ENCODE measurements at regions not wholly inside any gene's neighbourhood (a gene's known extent, or its start where the extent isn't known, plus 50 kb on each side); places are given as distances from the start of the nearest gene placed in this dataset.

DNA sequence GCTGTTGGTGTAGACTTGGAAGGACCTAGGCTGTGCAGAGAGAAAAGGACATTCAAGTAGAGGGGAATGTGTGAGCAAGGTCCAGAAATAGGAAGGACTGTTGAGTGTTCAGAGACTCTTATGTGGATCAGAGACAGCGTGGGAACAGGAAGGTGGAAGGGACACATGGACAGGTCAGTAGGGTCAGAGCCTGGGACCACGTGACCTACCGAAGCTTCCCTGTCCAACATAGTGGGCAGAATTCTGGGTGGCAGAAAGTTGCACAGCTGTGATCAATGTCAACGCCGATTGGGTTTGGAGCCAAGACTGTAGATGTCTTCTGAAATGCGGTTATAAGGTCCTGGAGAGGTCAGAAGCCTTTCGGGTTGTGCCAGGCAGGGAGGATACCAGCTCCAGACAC lies 195.9 kb upstream of the MKI67 start:
- Histone ChIP-seq H3K27me3 (replicated peaks; ENCODE audit: control insufficient read depth, insufficient read depth, low read length, poor library complexity, severe bottlenecking) (no peaks in the 10 kb centered on the region), H3K36me3 (ENCODE audit: control insufficient read depth, insufficient read depth, low read length) (no peaks in the 10 kb centered on the region), H3K4me1 (ENCODE audit: control insufficient read depth, insufficient read depth, low read length, poor library complexity, severe bottlenecking) (no peaks in the 10 kb centered on the region), H3K9me3 (ENCODE audit: control insufficient read depth, low read length) (no peaks in the 10 kb centered on the region), H3K27ac (ENCODE audit: insufficient read depth, low read length, poor library complexity, severe bottlenecking) (no peak overlapping the region), H3K4me3 (ENCODE audit: insufficient read depth, low read depth, low read length, poor library complexity, severe bottlenecking) (no peak overlapping the region)
- no peak for DNase-seq

DNA sequence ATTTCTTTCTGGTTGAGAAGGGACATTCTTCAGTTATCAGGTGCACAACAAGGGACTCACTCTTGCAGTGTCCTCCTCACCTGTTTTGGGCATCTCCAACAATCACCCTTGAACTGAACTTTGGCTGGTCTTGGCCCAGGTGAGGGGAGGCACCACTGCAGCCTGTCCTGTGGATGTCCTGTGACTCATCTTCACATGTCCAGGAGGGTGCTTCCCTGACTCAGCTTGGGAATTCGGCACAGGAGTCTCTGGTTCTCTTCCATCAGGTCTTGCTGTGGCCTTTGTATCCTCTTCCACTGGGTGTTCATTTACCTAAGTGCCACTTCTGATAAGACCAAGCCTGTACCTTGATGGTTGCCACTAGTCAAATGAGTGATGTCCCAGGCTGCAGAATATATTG lies 196.7 kb upstream of the MKI67 start:
- no peak for DNase-seq

DNA sequence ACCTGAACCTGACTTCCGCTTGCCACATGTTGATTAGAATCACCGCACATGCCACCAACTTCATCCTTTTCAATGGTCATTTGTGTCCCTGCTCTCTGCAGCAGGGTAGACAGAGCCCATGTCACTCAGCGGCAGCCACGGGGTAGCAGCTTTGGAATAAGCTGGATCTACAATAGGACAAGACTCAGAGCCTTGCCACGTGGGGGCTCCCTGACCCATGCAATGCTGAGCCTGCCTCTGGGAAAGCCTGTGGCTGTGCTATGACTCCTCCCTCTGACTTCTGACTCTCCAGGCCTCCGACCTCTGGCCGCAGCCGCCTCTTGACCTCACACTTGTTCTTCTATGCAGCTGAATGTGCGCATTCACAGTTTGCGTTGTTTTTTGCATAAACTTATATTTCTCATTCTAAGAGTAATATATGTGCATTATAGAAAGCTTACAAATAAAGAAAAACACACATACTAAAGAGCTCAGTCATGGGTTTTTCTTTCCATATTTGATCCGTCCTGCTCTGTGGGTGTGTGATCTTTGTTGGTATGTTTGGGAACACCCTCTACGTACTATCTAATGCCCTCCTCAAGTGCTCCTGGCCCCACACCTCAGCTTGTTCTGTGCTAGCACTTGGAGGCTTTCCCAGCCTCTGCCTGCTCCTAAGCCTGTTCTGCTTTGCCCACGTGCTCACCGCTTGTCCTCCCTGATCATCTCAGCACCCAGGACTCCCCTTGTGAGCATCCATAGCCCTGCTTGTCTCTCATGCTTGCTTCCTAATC lies 198.0 kb upstream of the MKI67 start:
- no peak for DNase-seq
- Histone ChIP-seq H3K27me3 (replicated peaks; ENCODE audit: control insufficient read depth, insufficient read depth, low read length, poor library complexity, severe bottlenecking) (no peaks in the 10 kb centered on the region), H3K4me3 (ENCODE audit: insufficient read depth, low read depth, low read length, poor library complexity, severe bottlenecking) (no peak overlapping the region), H3K9me3 (ENCODE audit: control insufficient read depth, low read length) (no peaks in the 10 kb centered on the region), H3K27ac (ENCODE audit: insufficient read depth, low read length, poor library complexity, severe bottlenecking) (no peak overlapping the region), H3K36me3 (ENCODE audit: control insufficient read depth, insufficient read depth, low read length) (no peaks in the 10 kb centered on the region), H3K4me1 (ENCODE audit: control insufficient read depth, insufficient read depth, low read length, poor library complexity, severe bottlenecking) (no peaks in the 10 kb centered on the region)

More for the DNA sequence above, 196.7 kb upstream of the MKI67 start:
- Histone ChIP-seq H3K9me3 (ENCODE audit: control insufficient read depth, low read length) (no peaks in the 10 kb centered on the region), H3K36me3 (ENCODE audit: control insufficient read depth, insufficient read depth, low read length) (no peaks in the 10 kb centered on the region), H3K4me1 (ENCODE audit: control insufficient read depth, insufficient read depth, low read length, poor library complexity, severe bottlenecking) (no peaks in the 10 kb centered on the region), H3K4me3 (ENCODE audit: insufficient read depth, low read depth, low read length, poor library complexity, severe bottlenecking) (no peak overlapping the region), H3K27me3 (replicated peaks; ENCODE audit: control insufficient read depth, insufficient read depth, low read length, poor library complexity, severe bottlenecking) (no peaks in the 10 kb centered on the region), H3K27ac (ENCODE audit: insufficient read depth, low read length, poor library complexity, severe bottlenecking) (no peak overlapping the region)

DNA sequence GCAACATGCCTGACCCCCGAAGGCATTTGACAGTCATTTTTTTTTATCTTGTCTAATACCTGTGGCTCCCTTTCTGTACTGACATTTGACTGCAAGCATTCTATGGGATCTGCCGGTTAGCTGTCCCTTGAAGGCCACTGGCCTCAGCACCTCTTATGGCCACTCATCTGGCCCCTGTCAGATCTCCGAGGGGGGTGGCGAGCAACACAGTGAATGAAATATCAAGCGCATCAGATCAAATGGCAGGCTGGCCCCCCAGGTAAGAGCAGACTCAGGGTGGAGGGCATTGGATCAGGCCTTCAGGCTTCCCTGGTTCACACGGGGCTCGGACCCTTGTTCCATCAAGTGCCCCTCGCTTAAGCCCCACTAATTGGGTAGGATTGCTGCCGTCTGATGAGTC lies 199.6 kb upstream of the MKI67 start:
- H3K9me3 ChIP-seq (ENCODE audit: control insufficient read depth, low read length) = no peaks in the 10 kb centered on the region
- no peaks in the 10 kb centered on the region for H3K4me1 ChIP-seq (ENCODE audit: control insufficient read depth, insufficient read depth, low read length, poor library complexity, severe bottlenecking)
- H3K27me3 ChIP-seq (replicated peaks; ENCODE audit: control insufficient read depth, insufficient read depth, low read length, poor library complexity, severe bottlenecking) = no peaks in the 10 kb centered on the region
- DNase-seq = no peak
- no peak overlapping the region for H3K4me3 ChIP-seq (ENCODE audit: insufficient read depth, low read depth, low read length, poor library complexity, severe bottlenecking)
- no peaks in the 10 kb centered on the region for H3K36me3 ChIP-seq (ENCODE audit: control insufficient read depth, insufficient read depth, low read length)
- no peak overlapping the region for H3K27ac ChIP-seq (ENCODE audit: insufficient read depth, low read length, poor library complexity, severe bottlenecking)

DNA sequence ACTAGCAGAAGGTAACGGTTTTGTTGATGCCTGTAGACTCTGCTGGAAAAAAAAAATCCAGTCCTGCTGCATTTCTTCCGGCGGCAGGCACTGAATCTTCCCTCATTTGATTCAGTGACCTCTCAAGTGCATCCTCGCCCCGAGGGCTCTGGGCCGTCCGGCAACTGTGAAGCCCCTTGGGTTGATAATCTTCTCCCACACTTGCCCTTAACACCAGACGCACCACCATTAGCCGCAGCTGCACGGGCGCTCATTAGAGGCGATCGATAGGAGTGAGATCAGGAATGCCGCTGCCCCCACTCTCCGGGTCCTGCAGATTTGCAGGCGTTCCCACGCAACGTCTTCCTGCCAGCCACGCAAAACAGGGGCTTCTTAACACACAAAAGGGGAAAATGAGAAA lies 200.0 kb upstream of the MKI67 start:
- Histone ChIP-seq H3K4me3 (ENCODE audit: insufficient read depth, low read depth, low read length, poor library complexity, severe bottlenecking) (no peak overlapping the region), H3K36me3 (ENCODE audit: control insufficient read depth, insufficient read depth, low read length) (no peaks in the 10 kb centered on the region), H3K4me1 (ENCODE audit: control insufficient read depth, insufficient read depth, low read length, poor library complexity, severe bottlenecking) (no peaks in the 10 kb centered on the region), H3K27me3 (replicated peaks; ENCODE audit: control insufficient read depth, insufficient read depth, low read length, poor library complexity, severe bottlenecking) (no peaks in the 10 kb centered on the region), H3K27ac (ENCODE audit: insufficient read depth, low read length, poor library complexity, severe bottlenecking) (no peak overlapping the region), H3K9me3 (ENCODE audit: control insufficient read depth, low read length) (no peaks in the 10 kb centered on the region)
- no peak for DNase-seq

DNA sequence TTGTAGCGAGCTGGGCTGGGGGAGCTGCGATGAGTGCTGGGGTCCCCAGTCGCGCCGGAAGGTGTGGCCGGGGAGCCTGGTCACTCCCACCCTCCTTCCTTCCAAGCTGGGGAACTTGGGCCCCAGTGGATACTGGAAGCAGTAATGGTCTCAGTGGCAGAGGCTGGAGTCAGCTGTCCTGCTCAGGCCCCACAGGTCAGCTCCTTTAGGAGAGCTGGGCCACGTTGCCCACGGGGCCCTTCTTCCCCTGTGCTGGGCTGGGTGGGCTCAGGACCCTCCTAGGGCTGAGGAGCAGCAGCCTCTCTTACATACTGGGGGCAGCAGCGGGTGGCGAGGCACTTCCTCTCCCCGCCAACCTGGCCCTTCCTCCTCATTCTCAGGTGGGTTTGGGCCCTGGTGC lies 200.6 kb upstream of the MKI67 start:
- Histone ChIP-seq H3K9me3 (ENCODE audit: control insufficient read depth, low read length) (no peaks in the 10 kb centered on the region), H3K4me1 (ENCODE audit: control insufficient read depth, insufficient read depth, low read length, poor library complexity, severe bottlenecking) (no peaks in the 10 kb centered on the region), H3K27me3 (replicated peaks; ENCODE audit: control insufficient read depth, insufficient read depth, low read length, poor library complexity, severe bottlenecking) (no peaks in the 10 kb centered on the region), H3K36me3 (ENCODE audit: control insufficient read depth, insufficient read depth, low read length) (no peaks in the 10 kb centered on the region), H3K4me3 (ENCODE audit: insufficient read depth, low read depth, low read length, poor library complexity, severe bottlenecking) (no peak overlapping the region), H3K27ac (ENCODE audit: insufficient read depth, low read length, poor library complexity, severe bottlenecking) (no peak overlapping the region)
- no peak for DNase-seq

DNA sequence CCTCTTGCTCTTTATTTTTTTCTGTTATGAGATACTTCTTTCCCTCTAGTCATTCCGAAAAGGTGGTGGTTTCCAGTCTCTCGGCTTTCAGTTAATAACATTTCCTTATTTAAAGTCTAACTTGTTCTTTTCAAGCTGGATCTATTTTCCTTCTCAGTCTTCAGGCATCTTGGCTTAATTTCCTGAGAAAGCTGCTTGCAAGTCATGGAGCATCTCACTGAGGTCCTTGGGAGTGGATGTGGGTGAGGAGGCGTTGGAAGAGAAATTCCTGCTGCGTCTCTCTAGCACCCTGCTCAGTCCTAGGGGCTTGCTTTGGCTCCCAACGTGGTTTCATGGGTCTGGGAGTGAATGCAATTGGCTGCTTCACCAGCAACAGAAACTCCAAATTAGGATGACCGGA lies 210.2 kb upstream of the MKI67 start:
- no peaks in the 10 kb centered on the region for H3K4me1 ChIP-seq (ENCODE audit: control insufficient read depth, insufficient read depth, low read length, poor library complexity, severe bottlenecking)
- H3K4me3 ChIP-seq (ENCODE audit: insufficient read depth, low read depth, low read length, poor library complexity, severe bottlenecking) = no peak overlapping the region
- DNase-seq = no peak
- peaks cover 3% of the 10 kb centered on the region for H3K27me3 ChIP-seq (replicated peaks; ENCODE audit: control insufficient read depth, insufficient read depth, low read length, poor library complexity, severe bottlenecking)
- no peak overlapping the region for H3K27ac ChIP-seq (ENCODE audit: insufficient read depth, low read length, poor library complexity, severe bottlenecking)
- no peaks in the 10 kb centered on the region for H3K36me3 ChIP-seq (ENCODE audit: control insufficient read depth, insufficient read depth, low read length)
- H3K9me3 ChIP-seq (ENCODE audit: control insufficient read depth, low read length) = no peaks in the 10 kb centered on the region

DNA sequence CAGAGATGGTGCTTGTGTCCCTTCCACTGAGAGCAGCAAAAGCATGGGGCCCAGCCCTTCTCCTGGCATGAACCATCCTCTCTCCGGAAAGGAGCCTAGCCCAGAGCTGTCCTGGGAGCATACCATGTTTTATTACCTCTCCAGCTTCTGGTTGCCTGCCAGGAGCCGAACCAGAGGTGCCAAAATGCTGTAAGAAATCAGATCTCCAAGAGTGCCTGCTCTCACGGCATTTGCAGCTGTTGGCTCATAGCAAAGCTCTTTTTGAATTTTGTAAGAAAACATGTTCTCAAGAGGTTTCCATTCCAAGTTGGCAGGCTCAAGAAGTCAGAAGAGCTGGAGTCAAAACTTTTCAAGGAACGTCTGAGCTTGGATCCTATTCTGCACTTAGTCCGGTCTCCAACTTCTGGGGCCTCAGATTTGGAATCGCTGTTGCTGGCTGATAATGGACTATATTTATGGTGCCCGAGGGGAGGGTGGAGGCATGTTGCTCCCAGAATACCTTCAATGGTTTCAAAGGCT lies 211.7 kb upstream of the MKI67 start:
- no peak for DNase-seq
- Histone ChIP-seq H3K27ac (ENCODE audit: insufficient read depth, low read length, poor library complexity, severe bottlenecking) (no peak overlapping the region), H3K27me3 (replicated peaks; ENCODE audit: control insufficient read depth, insufficient read depth, low read length, poor library complexity, severe bottlenecking) (peaks cover 3% of the 10 kb centered on the region), H3K36me3 (ENCODE audit: control insufficient read depth, insufficient read depth, low read length) (no peaks in the 10 kb centered on the region), H3K4me1 (ENCODE audit: control insufficient read depth, insufficient read depth, low read length, poor library complexity, severe bottlenecking) (no peaks in the 10 kb centered on the region), H3K9me3 (ENCODE audit: control insufficient read depth, low read length) (no peaks in the 10 kb centered on the region), H3K4me3 (ENCODE audit: insufficient read depth, low read depth, low read length, poor library complexity, severe bottlenecking) (no peak overlapping the region)

DNA sequence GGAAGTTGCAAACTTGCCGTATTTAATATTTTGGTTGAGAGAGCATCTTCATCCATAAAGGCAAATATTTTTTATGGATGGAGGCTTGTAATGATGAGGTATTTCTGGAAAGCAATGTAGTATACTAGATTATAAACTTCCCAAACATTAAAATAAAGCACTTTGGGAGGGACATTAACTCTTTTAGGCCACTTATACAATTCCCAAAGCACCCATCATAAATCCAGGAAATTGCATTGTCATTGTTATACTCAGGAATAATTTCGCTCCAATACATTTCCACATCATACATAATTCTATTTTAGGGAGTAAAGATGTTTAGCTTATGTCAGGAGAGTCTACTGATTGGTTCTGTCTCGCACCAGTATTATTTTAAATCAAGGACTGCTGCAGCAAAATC lies 212.7 kb upstream of the MKI67 start:
- Histone ChIP-seq H3K27me3 (replicated peaks; ENCODE audit: control insufficient read depth, insufficient read depth, low read length, poor library complexity, severe bottlenecking) (peaks cover 3% of the 10 kb centered on the region), H3K36me3 (ENCODE audit: control insufficient read depth, insufficient read depth, low read length) (no peaks in the 10 kb centered on the region), H3K4me1 (ENCODE audit: control insufficient read depth, insufficient read depth, low read length, poor library complexity, severe bottlenecking) (no peaks in the 10 kb centered on the region), H3K4me3 (ENCODE audit: insufficient read depth, low read depth, low read length, poor library complexity, severe bottlenecking) (no peak overlapping the region), H3K9me3 (ENCODE audit: control insufficient read depth, low read length) (no peaks in the 10 kb centered on the region), H3K27ac (ENCODE audit: insufficient read depth, low read length, poor library complexity, severe bottlenecking) (no peak overlapping the region)
- no peak for DNase-seq

DNA sequence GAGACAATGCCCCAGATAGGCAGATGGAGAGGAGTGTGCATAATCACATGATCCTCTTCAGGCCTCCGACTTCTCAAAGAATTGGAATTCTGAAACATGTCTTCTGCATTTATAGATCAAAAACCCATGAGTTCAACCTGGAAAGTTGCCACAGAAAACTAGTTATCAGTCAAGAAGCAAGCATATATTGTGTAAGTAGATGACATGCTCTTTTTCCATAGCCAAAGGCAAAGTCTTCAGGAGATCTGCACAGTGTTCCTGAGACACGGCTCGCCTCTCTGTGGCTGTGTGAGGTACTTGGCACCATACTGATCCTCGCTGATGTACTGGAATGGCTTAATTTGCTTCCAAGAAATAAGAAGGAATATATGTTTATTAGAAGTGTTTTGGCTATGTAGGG lies 213.5 kb upstream of the MKI67 start:
- H3K27me3 ChIP-seq (replicated peaks; ENCODE audit: control insufficient read depth, insufficient read depth, low read length, poor library complexity, severe bottlenecking) = peaks cover 3% of the 10 kb centered on the region
- no peaks in the 10 kb centered on the region for H3K36me3 ChIP-seq (ENCODE audit: control insufficient read depth, insufficient read depth, low read length)
- DNase-seq = no peak
- H3K4me3 ChIP-seq (ENCODE audit: insufficient read depth, low read depth, low read length, poor library complexity, severe bottlenecking) = no peak overlapping the region
- no peaks in the 10 kb centered on the region for H3K9me3 ChIP-seq (ENCODE audit: control insufficient read depth, low read length)
- H3K4me1 ChIP-seq (ENCODE audit: control insufficient read depth, insufficient read depth, low read length, poor library complexity, severe bottlenecking) = no peaks in the 10 kb centered on the region
- H3K27ac ChIP-seq (ENCODE audit: insufficient read depth, low read length, poor library complexity, severe bottlenecking) = no peak overlapping the region
